BLaER1 treated with 17β-estradiol and CSF1 and Interleukin-3, amounts not matched to agents 10 nM and 100 nM (cell line): ENCODE measurements at regions not wholly inside any gene's neighbourhood (a gene's known extent, or its start where the extent isn't known, plus 50 kb on each side); places are given as distances from the start of the nearest gene placed in this dataset.

Experiments
- H3K27ac ChIP-seq, 11 experiments: shearing (Covaris generic); formaldehyde crosslinking; 2 replicates each; pipeline ENCODE4 v1.8.1; 2022
- H3K27me3 ChIP-seq, 11 experiments: shearing (Covaris generic); formaldehyde crosslinking; 2 replicates each; pipeline ENCODE4 v1.8.1; 2022
- H3K36me3 ChIP-seq, 11 experiments: shearing (Covaris generic); formaldehyde crosslinking; 2 replicates each; pipeline ENCODE4 v1.8.1; 2022
- H3K4me1 ChIP-seq, 10 experiments: shearing (Covaris generic); formaldehyde crosslinking; 2 replicates each; pipeline ENCODE4 v1.8.1; 2022
- H3K4me2 ChIP-seq, 11 experiments: shearing (Covaris generic); formaldehyde crosslinking; 2 replicates each; pipeline ENCODE4 v1.8.1; 2022
- H3K4me3 ChIP-seq, 10 experiments: shearing (Covaris generic); formaldehyde crosslinking; 2 replicates each; pipeline ENCODE4 v1.8.1; 2022
- H3K9ac ChIP-seq, 11 experiments: shearing (Covaris generic); formaldehyde crosslinking; 2 replicates each; pipeline ENCODE4 v1.8.1; 2022
- H3K9me3 ChIP-seq, 11 experiments: shearing (Covaris generic); formaldehyde crosslinking; replicated peaks in 1 of 11; 2 replicates each; pipeline ENCODE4 v1.8.1; 2022
- H4K20me1 ChIP-seq, 11 experiments: shearing (Covaris generic); formaldehyde crosslinking; 2 replicates each; pipeline ENCODE4 v1.8.1; 2022
- Cebpa-rat ChIP-seq, 11 experiments: shearing (Covaris generic); IDR thresholded peaks; 2 replicates each; pipeline ENCODE4 v1.8.1; 2022

- Histone ChIP-seq H3K27ac (no peak overlapping the region), H3K9ac (no peak overlapping the region), H3K4me2 (no peak overlapping the region), H4K20me1 (no peaks in the 10 kb centered on the region), H3K36me3 (no peaks in the 10 kb centered on the region), H3K27me3 (no peaks in the 10 kb centered on the region), H3K9me3 (peaks cover 6 to 19% (median 15%) of the 10 kb centered on the region in 11 experiments; a peak in 21 of 22 replicates), H3K4me1 (no peaks in the 10 kb centered on the region), H3K4me3 (no peak overlapping the region)
- no peak for TF ChIP-seq Cebpa-rat (IDR thresholded peaks at IDR 0.05)
Measured at GRCh38 chr4:135225551-135225950, 1024.0 kb upstream of the PABPC4L start.

DNA sequence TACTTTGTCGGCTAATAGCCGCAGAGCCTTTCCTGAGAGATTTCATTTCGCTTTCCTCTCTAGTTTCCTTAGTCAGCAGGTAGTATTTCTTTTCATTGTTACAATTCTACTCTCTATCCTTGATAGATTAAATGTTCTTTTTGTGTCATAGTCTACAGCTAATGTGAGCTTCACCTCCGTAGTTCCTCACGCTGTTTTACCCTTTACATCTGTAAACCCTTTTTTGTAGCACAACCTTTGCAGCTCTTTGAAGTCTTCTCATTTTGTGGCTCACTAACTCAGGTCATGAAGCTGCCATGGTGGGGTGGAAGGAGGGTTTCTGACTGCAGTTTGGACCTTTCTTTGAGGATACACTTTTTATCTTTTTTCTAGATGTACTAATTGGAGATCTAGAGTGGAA is 1008.8 kb upstream of the PABPC4L start:
- Histone ChIP-seq H3K36me3 (no peaks in the 10 kb centered on the region), H3K4me2 (no peak overlapping the region)
- no peak for TF ChIP-seq Cebpa-rat (IDR thresholded peaks at IDR 0.05)

DNA sequence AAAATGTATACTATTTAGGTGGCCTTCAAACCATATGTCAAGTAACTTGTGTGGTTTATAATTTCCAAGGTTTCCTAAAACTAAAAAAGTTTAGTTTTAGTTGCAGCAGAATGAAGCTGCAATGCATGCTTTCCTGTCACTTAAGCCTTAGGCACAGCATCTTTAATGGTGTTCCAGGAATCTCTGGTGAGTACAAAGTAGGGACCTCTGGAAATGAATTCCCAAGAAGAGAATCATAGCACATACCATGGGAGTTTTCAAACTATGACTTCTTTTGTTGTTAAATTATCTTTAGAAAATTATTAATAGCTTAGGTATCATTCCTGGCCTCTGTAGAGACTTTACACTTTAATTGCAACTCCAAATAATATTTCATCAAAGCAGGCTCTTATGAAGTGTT is 1005.9 kb upstream of the PABPC4L start:
- no peak overlapping the region for H3K9ac ChIP-seq
- no peaks in the 10 kb centered on the region for H3K36me3 ChIP-seq
- no peak for TF ChIP-seq Cebpa-rat (IDR thresholded peaks at IDR 0.05)
- no peaks in the 10 kb centered on the region for H3K4me1 ChIP-seq
- H3K27ac ChIP-seq: no peak overlapping the region
- no peak overlapping the region for H3K4me2 ChIP-seq
- H3K9me3 ChIP-seq: no peaks in the 10 kb centered on the region
- H4K20me1 ChIP-seq: no peaks in the 10 kb centered on the region
- no peaks in the 10 kb centered on the region for H3K27me3 ChIP-seq
- H3K4me3 ChIP-seq: no peak overlapping the region

More for the DNA sequence above, 1008.8 kb upstream of the PABPC4L start:
- Histone ChIP-seq H3K27me3 (no peaks in the 10 kb centered on the region), H3K4me1 (no peaks in the 10 kb centered on the region), H3K27ac (no peak overlapping the region), H3K9me3 (no peaks in the 10 kb centered on the region), H3K9ac (no peak overlapping the region), H4K20me1 (no peaks in the 10 kb centered on the region), H3K4me3 (no peak overlapping the region)

- no peaks in the 10 kb centered on the region for H3K36me3 ChIP-seq
- H3K9me3 ChIP-seq: no peaks in the 10 kb centered on the region
- H3K27ac ChIP-seq: no peak overlapping the region
- no peak overlapping the region for H3K4me3 ChIP-seq
- H3K4me2 ChIP-seq: no peak overlapping the region
- H3K4me1 ChIP-seq: no peaks in the 10 kb centered on the region
- H4K20me1 ChIP-seq: no peaks in the 10 kb centered on the region
- no peak overlapping the region for H3K9ac ChIP-seq
- no peak for TF ChIP-seq Cebpa-rat (IDR thresholded peaks at IDR 0.05)
- H3K27me3 ChIP-seq: no peaks in the 10 kb centered on the region
Measured at GRCh38 chr4:135204311-135204710, 1002.7 kb upstream of the PABPC4L start.

DNA sequence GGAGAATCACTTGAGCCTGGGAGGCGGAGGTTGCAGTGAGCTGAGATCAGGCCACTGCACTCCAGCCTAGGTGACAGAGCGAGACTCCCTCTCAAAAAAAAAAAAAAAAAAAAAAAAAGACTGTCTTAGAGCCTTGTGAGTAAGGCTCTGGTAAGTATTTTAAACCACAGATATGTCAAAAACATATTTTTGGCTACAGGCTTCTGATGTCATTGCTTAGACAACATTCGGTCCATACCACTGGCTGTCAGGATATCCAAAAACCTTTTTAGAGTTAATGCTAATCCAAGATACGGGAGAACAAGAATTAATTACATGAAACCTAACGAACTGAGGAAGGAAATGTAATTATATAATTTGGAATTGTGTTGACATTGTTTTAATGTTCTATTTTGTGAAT is 999.5 kb upstream of the PABPC4L start:
- Histone ChIP-seq H4K20me1 (no peaks in the 10 kb centered on the region), H3K4me2 (no peak overlapping the region), H3K4me3 (no peak overlapping the region), H3K27ac (no peak overlapping the region), H3K4me1 (no peaks in the 10 kb centered on the region), H3K27me3 (no peaks in the 10 kb centered on the region), H3K9ac (no peak overlapping the region), H3K36me3 (no peaks in the 10 kb centered on the region), H3K9me3 (no peaks in the 10 kb centered on the region)
- no peak for TF ChIP-seq Cebpa-rat (IDR thresholded peaks at IDR 0.05)

DNA sequence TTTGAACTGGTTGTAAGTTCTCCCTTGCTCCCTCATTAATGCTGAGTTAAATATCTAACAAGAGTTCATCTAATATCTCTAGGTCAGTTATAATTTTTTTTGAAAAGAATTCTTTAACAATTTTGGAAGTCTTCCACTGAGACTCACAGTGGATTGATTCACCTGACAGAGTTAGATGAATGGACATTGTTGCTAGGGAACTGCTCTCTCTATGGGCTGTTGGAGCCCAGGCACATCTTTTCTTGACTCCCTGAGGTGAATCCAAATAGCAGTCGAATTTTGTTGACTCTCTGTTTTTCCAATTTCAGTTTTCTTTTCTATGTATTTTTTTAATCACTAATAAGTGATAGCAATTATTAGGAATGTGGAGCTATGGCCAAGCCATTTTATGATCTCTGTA is 996.1 kb upstream of the PABPC4L start:
- Histone ChIP-seq H3K9ac (no peak overlapping the region), H3K4me2 (no peak overlapping the region), H3K36me3 (no peaks in the 10 kb centered on the region), H3K9me3 (no peaks in the 10 kb centered on the region), H4K20me1 (peaks cover 0 to 4% (median 0%) of the 10 kb centered on the region in 11 experiments; a peak in 1 of 22 replicates), H3K27me3 (no peaks in the 10 kb centered on the region), H3K4me3 (no peak overlapping the region), H3K4me1 (no peaks in the 10 kb centered on the region), H3K27ac (no peak overlapping the region)
- TF ChIP-seq Cebpa-rat (IDR thresholded peaks at IDR 0.05): no peak

DNA sequence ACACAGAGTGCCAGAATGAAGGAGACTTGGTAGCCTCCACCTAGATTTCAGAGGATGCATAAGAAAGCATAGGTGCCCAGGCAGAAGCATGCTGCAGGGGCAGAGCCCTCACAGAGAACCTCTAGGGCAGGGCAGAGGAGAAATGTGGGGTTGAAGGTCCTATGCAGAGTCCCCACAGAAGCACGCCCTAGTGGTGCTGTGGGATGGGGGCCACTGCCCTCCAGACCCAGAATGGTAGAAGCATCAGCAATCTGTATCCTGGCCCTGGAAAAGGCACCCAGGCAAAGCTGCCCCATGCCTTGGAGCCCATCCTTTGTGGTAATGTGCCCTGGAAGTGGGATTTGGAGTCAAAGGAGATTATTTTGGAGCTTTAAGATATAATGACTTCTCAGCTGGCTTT is 992.9 kb upstream of the PABPC4L start:
- Histone ChIP-seq H3K4me2 (no peak overlapping the region), H4K20me1 (peaks cover 0 to 4% (median 0%) of the 10 kb centered on the region in 11 experiments; a peak in 1 of 22 replicates), H3K36me3 (no peaks in the 10 kb centered on the region), H3K9ac (no peak overlapping the region), H3K4me3 (no peak overlapping the region), H3K27ac (no peak overlapping the region), H3K4me1 (no peaks in the 10 kb centered on the region), H3K27me3 (no peaks in the 10 kb centered on the region), H3K9me3 (no peaks in the 10 kb centered on the region)
- TF ChIP-seq Cebpa-rat (IDR thresholded peaks at IDR 0.05): no peak

- peaks cover 0 to 4% (median 0%) of the 10 kb centered on the region in 11 experiments; a peak in 1 of 22 replicates for H4K20me1 ChIP-seq
- no peak overlapping the region for H3K4me3 ChIP-seq
- no peaks in the 10 kb centered on the region for H3K36me3 ChIP-seq
- H3K27me3 ChIP-seq: no peaks in the 10 kb centered on the region
- H3K9me3 ChIP-seq: no peaks in the 10 kb centered on the region
- no peak overlapping the region for H3K9ac ChIP-seq
- no peak for TF ChIP-seq Cebpa-rat (IDR thresholded peaks at IDR 0.05)
- H3K4me1 ChIP-seq: no peaks in the 10 kb centered on the region
- H3K27ac ChIP-seq: no peak overlapping the region
- H3K4me2 ChIP-seq: no peak overlapping the region
Measured at GRCh38 chr4:135192751-135193535, 991.4 kb upstream of the PABPC4L start.

- Histone ChIP-seq H3K27me3 (no peaks in the 10 kb centered on the region), H3K36me3 (no peaks in the 10 kb centered on the region), H3K9ac (no peak overlapping the region), H3K9me3 (no peaks in the 10 kb centered on the region), H4K20me1 (peaks cover 0 to 4% (median 0%) of the 10 kb centered on the region in 11 experiments; a peak in 1 of 22 replicates), H3K4me3 (no peak overlapping the region), H3K27ac (no peak overlapping the region), H3K4me1 (peaks cover 0 to 3% (median 0%) of the 10 kb centered on the region in 10 experiments; a peak in 1 of 20 replicates), H3K4me2 (no peak overlapping the region)
- no peak for TF ChIP-seq Cebpa-rat (IDR thresholded peaks at IDR 0.05)
Measured at GRCh38 chr4:135191596-135191995, 990.0 kb upstream of the PABPC4L start.

DNA sequence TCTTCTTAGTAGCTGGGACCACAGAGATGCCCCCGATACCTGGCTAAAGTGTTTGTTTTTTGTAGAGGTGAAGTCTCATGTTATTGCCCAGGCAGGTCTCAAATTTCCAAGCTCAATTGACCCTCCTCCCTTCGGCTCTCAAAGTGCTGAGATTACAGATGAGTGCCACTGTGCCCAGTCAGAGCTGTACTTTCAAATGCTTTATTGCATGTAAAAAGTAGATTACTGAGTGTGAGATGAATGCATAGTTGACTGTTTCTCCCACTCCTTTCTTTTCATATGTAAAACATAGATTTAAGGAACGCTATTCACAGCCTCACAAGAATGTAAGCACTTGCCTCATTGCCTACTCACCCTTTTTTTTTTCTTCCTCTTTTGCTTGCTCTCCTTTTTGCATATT is 984.4 kb upstream of the PABPC4L start:
- Histone ChIP-seq H3K36me3 (no peaks in the 10 kb centered on the region), H3K4me3 (no peak overlapping the region), H3K9ac (no peak overlapping the region), H4K20me1 (no peaks in the 10 kb centered on the region), H3K4me1 (peaks cover 0 to 15% (median 0%) of the 10 kb centered on the region in 10 experiments; a peak in 4 of 20 replicates), H3K9me3 (peaks cover 0 to 4% (median 0%) of the 10 kb centered on the region in 11 experiments; a peak in 1 of 22 replicates), H3K27me3 (no peaks in the 10 kb centered on the region), H3K4me2 (peak overlapping the region in 2 of 11 experiments; percentile 61 to 80; a peak in 4 of 22 replicates), H3K27ac (peak overlapping the region in 1 of 11 experiments; percentile 43; a peak in 2 of 22 replicates)
- no peak for TF ChIP-seq Cebpa-rat (IDR thresholded peaks at IDR 0.05)
